Transverse colon (tissue), 4 donors: ENCODE measurements at regions not wholly inside any gene's neighbourhood (a gene's known extent, or its start where the extent isn't known, plus 50 kb on each side); places are given as distances from the start of the nearest gene placed in this dataset.

Source experiments
- CTCF ChIP-seq, 5 experiments: fragments of 200-600 bp in 3 of 5; fragments of 450-650 bp in 2 of 5; sonication (generic) in 3 of 5; IDR thresholded peaks; 1 replicate in 2 of 5; 2 replicates in 3 of 5; pipeline ENCODE4 v1.5.1; 2016 to 2017; ENCODE audit warnings: antibody characterized with exemption in 5 of 5, inconsistent platforms in 3 of 5, mild to moderate bottlenecking in 2 of 5, moderate library complexity in 1 of 5
- EP300 ChIP-seq: sonication (generic); formaldehyde crosslinking; IDR thresholded peaks from one replicate; pipeline ENCODE4 v1.6.1; 2017; ENCODE audit warnings: antibody characterized with exemption, low read depth
- POLR2A ChIP-seq: fragments of 450-650 bp; IDR thresholded peaks from one replicate; pipeline ENCODE4 v1.6.1; 2016; ENCODE audit warnings: antibody characterized with exemption, mild to moderate bottlenecking, moderate library complexity
- POLR2AphosphoS5 ChIP-seq, 3 donors: sonication (generic); formaldehyde crosslinking; IDR thresholded peaks; one replicate each; pipeline ENCODE4 v1.6.1; 2016; ENCODE audit warnings: antibody characterized with exemption in 3 of 3

GRCh38 chr14:38848243-38848935 lies 254.6 kb downstream of the SEC23A start:
- no peak for TF ChIP-seq EP300
- TF ChIP-seq POLR2AphosphoS5 (IDR thresholded peaks at IDR 0.05), result no peak
- TF ChIP-seq CTCF (IDR thresholded peaks at IDR 0.05), result no peak
- no peak for TF ChIP-seq POLR2A
